ENCODE measurements at regions not wholly inside any gene's neighbourhood (a gene's known extent, or its start where the extent isn't known, plus 50 kb on each side); places are given as distances from the start of the nearest gene placed in this dataset.

- Mint-ChIP-seq H3K9me3 (no peaks in the 10 kb centered on the region), H3K27me3 (no peaks in the 10 kb centered on the region), H3K27ac (no peak overlapping the region), H3K36me3 (ENCODE audit: low read depth) (no peaks in the 10 kb centered on the region), H3K4me1 (ENCODE audit: low read depth) (no peaks in the 10 kb centered on the region), H3K4me3 (no peak overlapping the region)
- ChIA-PET CTCF (no interaction called here), POLR2A (no interaction called here)
- ATAC-seq (no peak), DNase-seq (no peak)
- TF ChIP-seq CTCF (IDR thresholded peaks at IDR 0.05) = no peak
- intact Hi-C loops (cut with micrococcal nuclease) = no loop called here
Measured at GRCh38 chr12:23096321-23096720, 471.4 kb downstream of the ETNK1 start.

GRCh38 chr12:23098110-23098509 lies 473.1 kb downstream of the ETNK1 start:
- no peaks in the 10 kb centered on the region for H3K36me3 Mint-ChIP-seq (ENCODE audit: low read depth)
- H3K4me1 Mint-ChIP-seq (ENCODE audit: low read depth) = no peaks in the 10 kb centered on the region
- CTCF ChIA-PET = no interaction called here
- DNase-seq = no peak
- ATAC-seq = no peak
- intact Hi-C loops (cut with micrococcal nuclease) = no loop called here
- H3K27ac Mint-ChIP-seq = no peak overlapping the region
- no peak overlapping the region for H3K4me3 Mint-ChIP-seq
- no peaks in the 10 kb centered on the region for H3K9me3 Mint-ChIP-seq
- no peak for TF ChIP-seq CTCF (IDR thresholded peaks at IDR 0.05)
- POLR2A ChIA-PET = no interaction called here
- H3K27me3 Mint-ChIP-seq = no peaks in the 10 kb centered on the region

GRCh38 chr12:23098517-23098916 lies 473.5 kb downstream of the ETNK1 start:
- H3K9me3 Mint-ChIP-seq = no peaks in the 10 kb centered on the region
- H3K4me1 Mint-ChIP-seq (ENCODE audit: low read depth) = no peaks in the 10 kb centered on the region
- CTCF ChIA-PET = no interaction called here
- no peak overlapping the region for H3K4me3 Mint-ChIP-seq
- no peaks in the 10 kb centered on the region for H3K36me3 Mint-ChIP-seq (ENCODE audit: low read depth)
- no peak for TF ChIP-seq CTCF (IDR thresholded peaks at IDR 0.05)
- H3K27me3 Mint-ChIP-seq = no peaks in the 10 kb centered on the region
- DNase-seq (no peak), ATAC-seq (no peak)
- intact Hi-C loops (cut with micrococcal nuclease) = no loop called here
- H3K27ac Mint-ChIP-seq = no peak overlapping the region
- POLR2A ChIA-PET = no interaction called here

- POLR2A ChIA-PET = interaction anchor here (0.6 to 0.9 kb wide), 2 partner anchors 10 to 385 kb away, joined by 3 to 4 read pairs; no protein-coding TSS in a partner anchor
- intact Hi-C loops (cut with micrococcal nuclease) = no loop called here
- H3K27ac Mint-ChIP-seq = no peak overlapping the region
- DNase-seq = no peak
- ATAC-seq = no peak
- no peak for TF ChIP-seq CTCF (IDR thresholded peaks at IDR 0.05)
- CTCF ChIA-PET = no interaction called here
- no peaks in the 10 kb centered on the region for H3K27me3 Mint-ChIP-seq
- no peak overlapping the region for H3K4me3 Mint-ChIP-seq
- no peaks in the 10 kb centered on the region for H3K36me3 Mint-ChIP-seq (ENCODE audit: low read depth)
- H3K9me3 Mint-ChIP-seq = no peaks in the 10 kb centered on the region
- no peaks in the 10 kb centered on the region for H3K4me1 Mint-ChIP-seq (ENCODE audit: low read depth)
Measured at GRCh38 chr12:23099104-23099503, 474.1 kb downstream of the ETNK1 start.

GRCh38 chr12:23099604-23100003 lies 474.6 kb downstream of the ETNK1 start:
- Mint-ChIP-seq H3K27ac (no peak overlapping the region), H3K27me3 (no peaks in the 10 kb centered on the region), H3K36me3 (ENCODE audit: low read depth) (no peaks in the 10 kb centered on the region), H3K4me1 (ENCODE audit: low read depth) (no peaks in the 10 kb centered on the region), H3K4me3 (no peak overlapping the region), H3K9me3 (no peaks in the 10 kb centered on the region)
- DNase-seq = no peak
- CTCF ChIA-PET = no interaction called here
- intact Hi-C loops (cut with micrococcal nuclease) = no loop called here
- ATAC-seq = no peak
- no peak for TF ChIP-seq CTCF (IDR thresholded peaks at IDR 0.05)
- POLR2A ChIA-PET = interaction anchor here (0.6 to 0.9 kb wide), 2 partner anchors 9 to 385 kb away, joined by 3 to 4 read pairs; no protein-coding TSS in a partner anchor
